Uterus (tissue), 3 donors: ENCODE measurements at regions not wholly inside any gene's neighbourhood (a gene's known extent, or its start where the extent isn't known, plus 50 kb on each side); places are given as distances from the start of the nearest gene placed in this dataset.

Experiments
- DNase-seq, 2 donors: peaks; one replicate each; pipeline ENCODE4 v3.0.0-alpha.2; 2019 to 2020
- H3K27ac ChIP-seq, 2 donors: fragments of 200-600 bp; sonication (generic); 1 replicate in 1 of 2; 2 replicates in 1 of 2; pipeline ENCODE4 v1.5.1; 2016 to 2018
- H3K27me3 ChIP-seq, 2 donors: fragments of 200-600 bp; sonication (generic); one replicate each; pipeline ENCODE4 v1.5.1; 2018 to 2019; ENCODE audit warnings: control low read depth in 1 of 2
- H3K36me3 ChIP-seq, 2 donors: fragments of 200-600 bp; sonication (generic); one replicate each; pipeline ENCODE4 v1.5.1; 2019; ENCODE audit warnings: control low read depth in 1 of 2
- H3K4me1 ChIP-seq, 2 donors: fragments of 200-600 bp; sonication (generic); one replicate each; pipeline ENCODE4 v1.5.1; 2018 to 2019; ENCODE audit warnings: control low read depth in 1 of 2
- H3K4me3 ChIP-seq, 2 donors: fragments of 200-600 bp; sonication (generic); 1 replicate in 1 of 2; 2 replicates in 1 of 2; pipeline ENCODE4 v1.5.1; 2018 to 2019; ENCODE audit warnings: mild to moderate bottlenecking in 1 of 2
- H3K9me3 ChIP-seq, 2 donors: fragments of 200-600 bp; sonication (generic); one replicate each; pipeline ENCODE4 v1.5.1; 2019; ENCODE audit warnings: control low read depth in 1 of 2
- POLR2A ChIP-seq, 2 donors: fragments of 450-650 bp; IDR thresholded peaks; one replicate each; pipeline ENCODE4 v1.6.1; 2016; ENCODE audit warnings: antibody characterized with exemption in 2 of 2, mild to moderate bottlenecking in 1 of 2, moderate library complexity in 1 of 2
- intact Hi-C: fragments of 100-400 bp; cut with DNase I; formaldehyde crosslinking; loops from one replicate; pipeline ENCODE4 v1.15.1; 2023; ENCODE audit warnings: low total_unique reads
- TF ChIP-seq, protein P1 (sequence below), 4 experiments: fragments of 200-600 bp in 2 of 4; fragments of 450-650 bp in 2 of 4; sonication (generic) in 2 of 4; IDR thresholded peaks; one replicate each; pipeline ENCODE4 v1.5.1; 2016 to 2019; ENCODE audit warnings: antibody characterized with exemption in 4 of 4, mild to moderate bottlenecking in 2 of 4, moderate library complexity in 1 of 4
- donor health status: DM: yes; HTN: yes; CAD: no.

DNA sequence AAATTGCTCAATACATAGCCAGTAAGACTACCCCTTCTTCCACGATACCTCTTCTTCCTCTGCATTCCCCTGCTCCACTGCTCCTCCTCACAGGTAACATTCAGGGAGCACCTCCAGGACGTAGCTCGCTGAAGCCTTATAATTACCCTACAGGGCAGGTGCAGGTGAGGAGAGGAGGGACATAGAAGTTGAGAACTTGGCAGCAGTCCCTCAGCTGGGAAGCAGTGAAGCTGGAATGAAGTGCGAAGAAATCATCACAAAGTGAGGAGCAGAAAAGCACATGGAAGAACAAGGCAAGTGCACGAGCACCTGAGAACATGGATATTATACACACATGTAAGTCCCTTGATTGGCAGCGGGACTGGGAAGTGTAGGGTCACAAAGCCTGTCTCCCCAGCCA is 118.2 kb downstream of the HSD17B3 start:
- intact Hi-C loops = no loop called here
- no peak for TF ChIP-seq POLR2A (IDR thresholded peaks at IDR 0.05)
- TF ChIP-seq, protein P1, sequence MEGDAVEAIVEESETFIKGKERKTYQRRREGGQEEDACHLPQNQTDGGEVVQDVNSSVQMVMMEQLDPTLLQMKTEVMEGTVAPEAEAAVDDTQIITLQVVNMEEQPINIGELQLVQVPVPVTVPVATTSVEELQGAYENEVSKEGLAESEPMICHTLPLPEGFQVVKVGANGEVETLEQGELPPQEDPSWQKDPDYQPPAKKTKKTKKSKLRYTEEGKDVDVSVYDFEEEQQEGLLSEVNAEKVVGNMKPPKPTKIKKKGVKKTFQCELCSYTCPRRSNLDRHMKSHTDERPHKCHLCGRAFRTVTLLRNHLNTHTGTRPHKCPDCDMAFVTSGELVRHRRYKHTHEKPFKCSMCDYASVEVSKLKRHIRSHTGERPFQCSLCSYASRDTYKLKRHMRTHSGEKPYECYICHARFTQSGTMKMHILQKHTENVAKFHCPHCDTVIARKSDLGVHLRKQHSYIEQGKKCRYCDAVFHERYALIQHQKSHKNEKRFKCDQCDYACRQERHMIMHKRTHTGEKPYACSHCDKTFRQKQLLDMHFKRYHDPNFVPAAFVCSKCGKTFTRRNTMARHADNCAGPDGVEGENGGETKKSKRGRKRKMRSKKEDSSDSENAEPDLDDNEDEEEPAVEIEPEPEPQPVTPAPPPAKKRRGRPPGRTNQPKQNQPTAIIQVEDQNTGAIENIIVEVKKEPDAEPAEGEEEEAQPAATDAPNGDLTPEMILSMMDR (IDR thresholded peaks at IDR 0.05) = no peak
- no peaks in the 10 kb centered on the region for H3K9me3 ChIP-seq
- H3K4me1 ChIP-seq = no peaks in the 10 kb centered on the region
- H3K27ac ChIP-seq = no peak overlapping the region
- no peaks in the 10 kb centered on the region for H3K36me3 ChIP-seq
- no peak overlapping the region for H3K4me3 ChIP-seq
- H3K27me3 ChIP-seq = no peaks in the 10 kb centered on the region
- DNase-seq = no peak

DNA sequence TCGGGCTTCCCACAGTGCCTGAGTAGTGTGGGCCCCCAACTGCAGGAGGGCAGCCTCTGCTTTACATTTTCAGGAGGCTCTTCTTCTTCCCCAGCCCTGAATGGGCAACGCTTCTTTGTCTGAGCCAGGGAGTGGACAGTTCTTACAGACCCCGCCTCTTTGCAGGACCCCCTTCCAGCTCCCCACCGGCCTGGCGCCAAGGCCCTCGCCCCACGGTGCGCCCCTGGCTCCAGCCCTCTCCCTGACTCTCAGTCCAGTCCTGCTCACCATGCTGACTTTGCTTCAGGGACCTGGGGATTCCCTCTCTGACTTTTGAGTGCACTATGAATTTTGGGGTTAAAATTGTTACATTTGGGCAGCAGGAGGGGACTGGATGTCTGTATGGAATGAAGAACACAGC is 123.8 kb downstream of the HSD17B3 start:
- intact Hi-C loops = no loop called here
- H3K36me3 ChIP-seq = no peaks in the 10 kb centered on the region
- TF ChIP-seq, protein P1 (IDR thresholded peaks at IDR 0.05) = no peak
- no peak for TF ChIP-seq POLR2A (IDR thresholded peaks at IDR 0.05)
- DNase-seq = no peak
- H3K27ac ChIP-seq = no peak overlapping the region
- H3K4me1 ChIP-seq = no peaks in the 10 kb centered on the region
- no peaks in the 10 kb centered on the region for H3K27me3 ChIP-seq
- no peaks in the 10 kb centered on the region for H3K9me3 ChIP-seq
- H3K4me3 ChIP-seq = no peak overlapping the region

DNA sequence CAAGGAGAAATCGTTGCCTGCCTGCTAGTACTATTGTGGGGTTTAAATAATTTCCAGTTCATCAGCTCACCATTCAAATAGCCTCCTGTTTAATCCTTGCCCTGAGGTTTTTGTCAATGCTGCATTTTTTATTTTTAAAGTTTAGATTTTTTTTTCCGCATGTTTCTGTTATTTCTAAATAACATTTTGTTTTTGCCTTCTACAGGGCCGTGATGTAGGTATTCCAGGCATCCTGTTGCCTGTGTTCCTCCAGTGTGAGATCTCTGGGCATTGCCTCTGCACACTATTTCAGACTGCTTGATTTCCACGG is 124.3 kb downstream of the HSD17B3 start:
- no peak for DNase-seq

DNA sequence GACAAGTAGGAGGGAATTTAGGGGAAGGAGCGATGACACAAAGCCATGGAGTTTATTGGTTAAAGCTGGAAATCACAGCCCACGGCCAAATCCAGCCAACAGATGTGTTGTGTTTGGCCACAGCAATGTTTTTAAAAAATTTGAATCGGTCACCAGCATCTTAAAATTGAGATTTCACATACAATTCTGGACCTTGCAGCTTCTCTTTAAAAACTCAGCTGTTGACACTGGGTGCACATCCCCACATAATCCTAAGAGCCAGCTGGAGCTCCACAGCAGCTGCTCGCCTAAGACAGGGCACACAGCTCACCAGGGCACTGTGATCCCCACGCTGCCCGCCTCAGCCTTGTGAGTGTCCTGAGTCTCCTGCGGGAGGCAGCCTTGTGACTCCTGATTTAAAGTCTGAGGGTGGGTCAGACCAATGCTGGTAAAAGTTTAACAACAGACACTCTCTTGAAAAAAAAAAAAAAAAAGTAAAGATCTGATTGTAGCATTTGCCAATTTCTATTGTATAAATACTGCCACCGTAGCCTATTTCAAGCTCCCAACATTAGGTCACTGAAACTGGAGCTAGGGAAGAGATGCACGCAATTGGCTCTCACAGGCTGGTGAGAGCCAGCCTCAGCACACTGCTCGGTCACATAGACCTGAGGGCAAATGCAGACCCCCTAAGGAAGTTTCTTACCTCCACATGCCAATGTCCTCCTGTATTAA is 124.8 kb downstream of the HSD17B3 start:
- H3K4me3 ChIP-seq = no peak overlapping the region
- no peak overlapping the region for H3K27ac ChIP-seq
- no peak for DNase-seq
- TF ChIP-seq, protein P1 (IDR thresholded peaks at IDR 0.05) = no peak
- no peak for TF ChIP-seq POLR2A (IDR thresholded peaks at IDR 0.05)
- no peaks in the 10 kb centered on the region for H3K4me1 ChIP-seq
- intact Hi-C loops = no loop called here
- no peaks in the 10 kb centered on the region for H3K36me3 ChIP-seq
- no peaks in the 10 kb centered on the region for H3K9me3 ChIP-seq
- no peaks in the 10 kb centered on the region for H3K27me3 ChIP-seq

More for the DNA sequence above, 124.3 kb downstream of the HSD17B3 start:
- Histone ChIP-seq H3K9me3 (no peaks in the 10 kb centered on the region), H3K36me3 (no peaks in the 10 kb centered on the region), H3K27me3 (no peaks in the 10 kb centered on the region), H3K4me1 (no peaks in the 10 kb centered on the region), H3K27ac (no peak overlapping the region), H3K4me3 (no peak overlapping the region)
- no peak for TF ChIP-seq POLR2A (IDR thresholded peaks at IDR 0.05)
- TF ChIP-seq, protein P1 (IDR thresholded peaks at IDR 0.05) = no peak
- intact Hi-C loops = no loop called here

DNA sequence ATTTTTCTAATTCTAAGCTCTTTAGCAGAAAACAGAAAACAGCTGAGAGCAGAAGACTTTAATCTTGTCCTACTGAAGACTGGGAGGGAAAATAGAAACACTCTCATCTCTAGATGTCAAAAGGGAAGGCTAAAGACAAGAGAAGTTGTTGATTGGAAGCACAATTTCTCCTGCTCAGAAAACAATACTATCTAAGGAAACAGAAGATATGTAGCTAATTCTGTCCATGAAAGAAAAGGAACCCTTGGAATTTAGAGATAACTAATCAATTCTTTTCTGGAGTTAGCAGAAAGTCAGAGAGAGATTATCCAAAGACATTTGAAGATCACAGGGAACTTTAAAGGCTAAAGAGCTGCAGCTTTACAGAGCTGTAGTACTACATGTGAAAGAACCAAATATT is 126.2 kb downstream of the HSD17B3 start:
- Histone ChIP-seq H3K36me3 (no peaks in the 10 kb centered on the region), H3K4me3 (no peak overlapping the region), H3K9me3 (no peaks in the 10 kb centered on the region), H3K27me3 (no peaks in the 10 kb centered on the region), H3K27ac (no peak overlapping the region), H3K4me1 (no peaks in the 10 kb centered on the region)
- no peak for DNase-seq
- TF ChIP-seq, protein P1 (IDR thresholded peaks at IDR 0.05) = no peak
- no peak for TF ChIP-seq POLR2A (IDR thresholded peaks at IDR 0.05)
- intact Hi-C loops = no loop called here
